HG02870 (cell line): ENCODE measurements at regions not wholly inside any gene's neighbourhood (a gene's known extent, or its start where the extent isn't known, plus 50 kb on each side); places are given as distances from the start of the nearest gene placed in this dataset.

Source experiments
- ATAC-seq: cut with Tn5 transposase; IDR thresholded peaks from one replicate; pipeline ENCODE4 v1.9.1; 2021; ENCODE audit warnings: mild to moderate bottlenecking, moderate library complexity; ENCODE audit not compliant: unreplicated experiment

GRCh38 chr3:111244760-111245159, 173.1 kb downstream of the NECTIN3 start:
- no peak for ATAC-seq

GRCh38 chr3:111246967-111247760, 175.5 kb downstream of the NECTIN3 start:
- ATAC-seq: no peak

GRCh38 chr3:111248406-111248805, 176.8 kb downstream of the NECTIN3 start:
- ATAC-seq: no peak

GRCh38 chr3:111249421-111249820, 177.8 kb downstream of the NECTIN3 start:
- no peak for ATAC-seq

- no peak for ATAC-seq
These were observed 181.2 kb downstream of the NECTIN3 start for GRCh38 chr3:111252779-111253178.

GRCh38 chr3:111253733-111254132, 182.1 kb downstream of the NECTIN3 start:
- ATAC-seq: no peak

GRCh38 chr3:111260878-111261277, 189.3 kb downstream of the NECTIN3 start:
- no peak for ATAC-seq

GRCh38 chr3:111269777-111270176, 198.2 kb downstream of the NECTIN3 start:
- ATAC-seq: no peak

GRCh38 chr3:111277226-111277625, 205.6 kb downstream of the NECTIN3 start:
- ATAC-seq: no peak

- no peak for ATAC-seq
These were observed 207.3 kb downstream of the NECTIN3 start for GRCh38 chr3:111278959-111279358.

GRCh38 chr3:111282024-111282423, 210.4 kb downstream of the NECTIN3 start:
- no peak for ATAC-seq

- no peak for ATAC-seq
These were observed 211.5 kb downstream of the NECTIN3 start for GRCh38 chr3:111283165-111283564.

- ATAC-seq: no peak
These were observed 213.0 kb downstream of the NECTIN3 start for GRCh38 chr3:111284503-111285183.

GRCh38 chr3:111285184-111285538, 213.5 kb downstream of the NECTIN3 start:
- ATAC-seq: no peak

GRCh38 chr3:111285694-111286093, 214.1 kb downstream of the NECTIN3 start:
- ATAC-seq: no peak

GRCh38 chr3:111286746-111287145, 215.1 kb downstream of the NECTIN3 start:
- no peak for ATAC-seq

GRCh38 chr3:111292117-111292516, 220.5 kb downstream of the NECTIN3 start:
- no peak for ATAC-seq

GRCh38 chr3:111299192-111299615, 227.6 kb downstream of the NECTIN3 start:
- ATAC-seq: no peak

GRCh38 chr3:111301238-111301798, 229.7 kb downstream of the NECTIN3 start:
- no peak for ATAC-seq

- no peak for ATAC-seq
These were observed 230.4 kb downstream of the NECTIN3 start for GRCh38 chr3:111302063-111302462.

GRCh38 chr3:111303760-111304159, 232.1 kb downstream of the NECTIN3 start:
- no peak for ATAC-seq

- no peak for ATAC-seq
These were observed 234.3 kb upstream of the CD96 start for GRCh38 chr3:111307676-111308075.
